DOHH2 (cell line): ENCODE measurements at regions not wholly inside any gene's neighbourhood (a gene's known extent, or its start where the extent isn't known, plus 50 kb on each side); places are given as distances from the start of the nearest gene placed in this dataset.

Experiments used
- EZH2phosphoT487 ChIP-seq: fragments of 200-600 bp; sonication (generic); IDR thresholded peaks from 2 replicates; pipeline ENCODE4 v1.6.1; 2017; ENCODE audit warnings: borderline replicate concordance, mild to moderate bottlenecking, antibody characterized with exemption, low read length, moderate library complexity, mixed read lengths
- TF ChIP-seq, protein P1 (sequence below): fragments of 200-600 bp; sonication (generic); IDR thresholded peaks from one replicate; pipeline ENCODE4 v1.5.1; 2014; ENCODE audit warnings: antibody characterized with exemption, mild to moderate bottlenecking, low read depth, low read length; ENCODE audit not compliant: poor library complexity, severe bottlenecking

DNA sequence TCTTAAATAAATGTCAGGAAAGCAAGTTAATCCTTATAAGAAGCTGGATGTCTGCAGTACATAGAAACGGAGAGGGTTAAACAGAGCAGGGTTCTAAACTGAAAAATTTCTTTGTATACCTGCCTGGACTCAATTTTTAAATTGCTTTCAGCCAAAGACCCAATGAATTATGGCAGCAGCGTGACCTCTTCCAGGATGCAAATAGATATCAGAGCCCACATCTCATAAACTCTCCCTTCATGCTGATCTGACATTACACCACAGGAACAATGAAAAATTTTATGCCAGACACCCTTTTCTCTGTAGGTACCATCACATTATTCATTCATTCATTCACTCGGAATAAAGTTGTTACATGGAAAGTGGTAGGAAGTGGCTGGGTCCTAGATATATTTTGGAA, 236.4 kb downstream of the NUF2 start:
- TF ChIP-seq, protein P1, sequence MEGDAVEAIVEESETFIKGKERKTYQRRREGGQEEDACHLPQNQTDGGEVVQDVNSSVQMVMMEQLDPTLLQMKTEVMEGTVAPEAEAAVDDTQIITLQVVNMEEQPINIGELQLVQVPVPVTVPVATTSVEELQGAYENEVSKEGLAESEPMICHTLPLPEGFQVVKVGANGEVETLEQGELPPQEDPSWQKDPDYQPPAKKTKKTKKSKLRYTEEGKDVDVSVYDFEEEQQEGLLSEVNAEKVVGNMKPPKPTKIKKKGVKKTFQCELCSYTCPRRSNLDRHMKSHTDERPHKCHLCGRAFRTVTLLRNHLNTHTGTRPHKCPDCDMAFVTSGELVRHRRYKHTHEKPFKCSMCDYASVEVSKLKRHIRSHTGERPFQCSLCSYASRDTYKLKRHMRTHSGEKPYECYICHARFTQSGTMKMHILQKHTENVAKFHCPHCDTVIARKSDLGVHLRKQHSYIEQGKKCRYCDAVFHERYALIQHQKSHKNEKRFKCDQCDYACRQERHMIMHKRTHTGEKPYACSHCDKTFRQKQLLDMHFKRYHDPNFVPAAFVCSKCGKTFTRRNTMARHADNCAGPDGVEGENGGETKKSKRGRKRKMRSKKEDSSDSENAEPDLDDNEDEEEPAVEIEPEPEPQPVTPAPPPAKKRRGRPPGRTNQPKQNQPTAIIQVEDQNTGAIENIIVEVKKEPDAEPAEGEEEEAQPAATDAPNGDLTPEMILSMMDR, result no peak
- TF ChIP-seq EZH2phosphoT487, result no peak
